ENCODE measurements at regions not wholly inside any gene's neighbourhood (a gene's known extent, or its start where the extent isn't known, plus 50 kb on each side); places are given as distances from the start of the nearest gene placed in this dataset.
"Not testable (repeated sequence)": the region's sequence is repeated elsewhere in the genome, so short reads cannot be mapped to it uniquely, and the experiment has no call there.

- no peaks in the 10 kb centered on the region for H3K36me3 Mint-ChIP-seq
- no peaks in the 10 kb centered on the region for H3K27me3 Mint-ChIP-seq
- H3K4me3 Mint-ChIP-seq, result no peak overlapping the region
- H3K27ac Mint-ChIP-seq, result no peak overlapping the region
- H3K4me1 Mint-ChIP-seq, result peaks cover 0 to 1% (median 0%) of the 10 kb centered on the region in 3 donors
- H3K9me3 Mint-ChIP-seq, result no peaks in the 10 kb centered on the region
These were observed 1182.6 kb upstream of the B3GALT2 start for GRCh38 chr1:194369060-194369459.

GRCh38 chr1:194367121-194367520 is 1180.7 kb upstream of the B3GALT2 start:
- Mint-ChIP-seq H3K36me3 (no peaks in the 10 kb centered on the region), H3K4me1 (peaks cover 0 to 1% (median 0%) of the 10 kb centered on the region in 3 donors), H3K27me3 (no peaks in the 10 kb centered on the region), H3K27ac (no peak overlapping the region), H3K9me3 (no peaks in the 10 kb centered on the region), H3K4me3 (no peak overlapping the region)

GRCh38 chr1:194366705-194367104 is 1180.3 kb upstream of the B3GALT2 start:
- Mint-ChIP-seq H3K27ac (no peak overlapping the region), H3K27me3 (no peaks in the 10 kb centered on the region), H3K4me1 (peaks cover 0 to 1% (median 0%) of the 10 kb centered on the region in 3 donors), H3K4me3 (no peak overlapping the region), H3K9me3 (no peaks in the 10 kb centered on the region), H3K36me3 (no peaks in the 10 kb centered on the region)

- Mint-ChIP-seq H3K27ac (no peak overlapping the region), H3K27me3 (no peaks in the 10 kb centered on the region), H3K4me1 (no peaks in the 10 kb centered on the region), H3K4me3 (no peak overlapping the region), H3K9me3 (no peaks in the 10 kb centered on the region), H3K36me3 (peaks cover 2% of the 10 kb centered on the region)
These were observed 1175.9 kb upstream of the B3GALT2 start for GRCh38 chr1:194362327-194362726.

- no peak overlapping the region for H3K27ac Mint-ChIP-seq
- no peaks in the 10 kb centered on the region for H3K9me3 Mint-ChIP-seq
- H3K36me3 Mint-ChIP-seq, result peaks cover 2% of the 10 kb centered on the region
- H3K4me1 Mint-ChIP-seq, result no peaks in the 10 kb centered on the region
- no peak overlapping the region for H3K4me3 Mint-ChIP-seq
- H3K27me3 Mint-ChIP-seq, result no peaks in the 10 kb centered on the region
These were observed 1175.1 kb upstream of the B3GALT2 start for GRCh38 chr1:194361374-194362131.

- Mint-ChIP-seq H3K36me3 (peaks cover 2% of the 10 kb centered on the region), H3K27ac (no peak overlapping the region), H3K4me1 (no peaks in the 10 kb centered on the region)
These were observed 1171.8 kb upstream of the B3GALT2 start for GRCh38 chr1:194358208-194358581.

GRCh38 chr1:194357573-194358207 is 1171.3 kb upstream of the B3GALT2 start:
- H3K27me3 Mint-ChIP-seq, H3K4me3 Mint-ChIP-seq, H3K36me3 Mint-ChIP-seq, H3K4me1 Mint-ChIP-seq, H3K9me3 Mint-ChIP-seq, H3K27ac Mint-ChIP-seq: not testable (repeated sequence)

More at GRCh38 chr1:194358208-194358581, 1171.8 kb upstream of the B3GALT2 start:
- Mint-ChIP-seq H3K27me3 (no peaks in the 10 kb centered on the region), H3K4me3 (no peak overlapping the region), H3K9me3 (no peaks in the 10 kb centered on the region)

GRCh38 chr1:194355488-194356106 is 1169.2 kb upstream of the B3GALT2 start:
- no peaks in the 10 kb centered on the region for H3K27me3 Mint-ChIP-seq
- H3K36me3 Mint-ChIP-seq, result peaks cover 2% of the 10 kb centered on the region
- no peaks in the 10 kb centered on the region for H3K9me3 Mint-ChIP-seq
- H3K4me3 Mint-ChIP-seq, result no peak overlapping the region
- no peaks in the 10 kb centered on the region for H3K4me1 Mint-ChIP-seq
- H3K27ac Mint-ChIP-seq, result no peak overlapping the region

GRCh38 chr1:194353121-194353520 is 1166.7 kb upstream of the B3GALT2 start:
- no peak overlapping the region for H3K27ac Mint-ChIP-seq
- H3K9me3 Mint-ChIP-seq, result no peaks in the 10 kb centered on the region
- H3K4me1 Mint-ChIP-seq, result no peaks in the 10 kb centered on the region
- peaks cover 2% of the 10 kb centered on the region for H3K27me3 Mint-ChIP-seq
- no peak overlapping the region for H3K4me3 Mint-ChIP-seq
- no peaks in the 10 kb centered on the region for H3K36me3 Mint-ChIP-seq

GRCh38 chr1:194347200-194347599 is 1160.8 kb upstream of the B3GALT2 start:
- no peak overlapping the region for H3K4me3 Mint-ChIP-seq

GRCh38 chr1:194342484-194343262 is 1156.3 kb upstream of the B3GALT2 start:
- no peak overlapping the region for H3K4me3 Mint-ChIP-seq
- no peaks in the 10 kb centered on the region for H3K27me3 Mint-ChIP-seq
- no peaks in the 10 kb centered on the region for H3K9me3 Mint-ChIP-seq
- no peaks in the 10 kb centered on the region for H3K36me3 Mint-ChIP-seq
- H3K4me1 Mint-ChIP-seq, result no peaks in the 10 kb centered on the region
- H3K27ac Mint-ChIP-seq, result no peak overlapping the region

More at GRCh38 chr1:194347200-194347599, 1160.8 kb upstream of the B3GALT2 start:
- H3K4me1 Mint-ChIP-seq, result no peaks in the 10 kb centered on the region
- H3K9me3 Mint-ChIP-seq, result no peaks in the 10 kb centered on the region
- H3K27ac Mint-ChIP-seq, result no peak overlapping the region
- no peaks in the 10 kb centered on the region for H3K36me3 Mint-ChIP-seq
- H3K27me3 Mint-ChIP-seq, result peaks cover 2% of the 10 kb centered on the region

GRCh38 chr1:194341587-194341986 is 1155.2 kb upstream of the B3GALT2 start:
- H3K9me3 Mint-ChIP-seq, result no peaks in the 10 kb centered on the region
- no peaks in the 10 kb centered on the region for H3K27me3 Mint-ChIP-seq
- no peak overlapping the region for H3K4me3 Mint-ChIP-seq
- no peaks in the 10 kb centered on the region for H3K36me3 Mint-ChIP-seq
- no peaks in the 10 kb centered on the region for H3K4me1 Mint-ChIP-seq
- no peak overlapping the region for H3K27ac Mint-ChIP-seq

- Mint-ChIP-seq H3K27me3 (no peaks in the 10 kb centered on the region), H3K27ac (no peak overlapping the region), H3K9me3 (no peaks in the 10 kb centered on the region), H3K4me3 (no peak overlapping the region), H3K4me1 (no peaks in the 10 kb centered on the region), H3K36me3 (no peaks in the 10 kb centered on the region)
These were observed 1153.1 kb upstream of the B3GALT2 start for GRCh38 chr1:194339471-194339870.

GRCh38 chr1:194338241-194338948 is 1152.0 kb upstream of the B3GALT2 start:
- H3K4me3 Mint-ChIP-seq, result no peak overlapping the region
- H3K9me3 Mint-ChIP-seq, result no peaks in the 10 kb centered on the region
- no peak overlapping the region for H3K27ac Mint-ChIP-seq
- H3K4me1 Mint-ChIP-seq, result no peaks in the 10 kb centered on the region
- no peaks in the 10 kb centered on the region for H3K27me3 Mint-ChIP-seq
- H3K36me3 Mint-ChIP-seq, result no peaks in the 10 kb centered on the region

GRCh38 chr1:194333240-194333639 is 1146.8 kb upstream of the B3GALT2 start:
- Mint-ChIP-seq H3K27me3 (no peaks in the 10 kb centered on the region), H3K9me3 (no peaks in the 10 kb centered on the region), H3K27ac (no peak overlapping the region), H3K36me3 (no peaks in the 10 kb centered on the region), H3K4me1 (no peaks in the 10 kb centered on the region), H3K4me3 (no peak overlapping the region)
